HEK293 (cell line): ENCODE measurements at regions not wholly inside any gene's neighbourhood (a gene's known extent, or its start where the extent isn't known, plus 50 kb on each side); places are given as distances from the start of the nearest gene placed in this dataset.

ENCODE experiments used
- CTCF ChIA-PET: fragments of 350-600 bp; formaldehyde crosslinking; extraction: SDS; loops from one replicate; lab custom pipeline; 2021; ENCODE audit warnings: antibody characterized with exemption; lab: Yijun Ruan, JAX
- POLR2A ChIA-PET: fragments of 300-600 bp; formaldehyde crosslinking; extraction: SDS; loops from one replicate; lab custom pipeline; 2020; ENCODE audit warnings: antibody characterized with exemption, inconsistent platforms; lab: Yijun Ruan, JAX
- H3K27ac ChIP-seq: fragments of 200-500 bp; sonication (Bioruptor generic); 2 replicates; pipeline ENCODE4 v1.5.1; 2014; ENCODE audit warnings: low read depth, low read length, control low read depth, inconsistent platforms; ENCODE audit errors: extremely low read depth
- H3K36me3 ChIP-seq, 2 experiments: fragments of 200-500 bp in 1 of 2; sonication (Bioruptor generic) in 1 of 2; 1 replicate in 1 of 2; 2 replicates in 1 of 2; pipeline ENCODE4 v1.5.1; 2014 to 2017; ENCODE audit warnings: inconsistent platforms in 2 of 2, low read length in 2 of 2; ENCODE audit not compliant: control insufficient read depth in 2 of 2, insufficient read depth in 1 of 2
- H3K4me1 ChIP-seq: fragments of 200-500 bp; sonication (Bioruptor generic); 2 replicates; pipeline ENCODE4 v1.5.1; 2014; ENCODE audit warnings: mild to moderate bottlenecking, low read length, inconsistent platforms; ENCODE audit not compliant: control insufficient read depth, insufficient read depth
- H3K4me3 ChIP-seq: 2 replicates; pipeline ENCODE4 v1.5.1; 2011; ENCODE audit warnings: low read depth, mild to moderate bottlenecking, control low read depth, low read length, moderate library complexity
- H3K9me3 ChIP-seq: fragments of 200-500 bp; sonication (Bioruptor generic); 2 replicates; pipeline ENCODE4 v1.5.1; 2014; ENCODE audit warnings: low read depth, low read length, inconsistent platforms; ENCODE audit not compliant: control insufficient read depth, insufficient read depth
- ZBTB21 ChIP-seq: fragments of 450-650 bp; formaldehyde crosslinking; IDR thresholded peaks from 2 replicates; pipeline ENCODE4 v1.5.1; 2017; ENCODE audit warnings: missing biosample characterization, missing genetic modification characterization
- ZBTB7A ChIP-seq: fragments of 450-650 bp; formaldehyde crosslinking; IDR thresholded peaks from 2 replicates; pipeline ENCODE4 v1.5.1; 2016; ENCODE audit warnings: low read depth, missing biosample characterization, missing genetic modification characterization
- ZFP41 ChIP-seq: fragments of 450-650 bp; formaldehyde crosslinking; IDR thresholded peaks from 2 replicates; pipeline ENCODE4 v1.5.1; 2016; ENCODE audit warnings: missing biosample characterization, missing genetic modification characterization, borderline replicate concordance
- ZNF112 ChIP-seq: fragments of 450-650 bp; formaldehyde crosslinking; IDR thresholded peaks from 2 replicates; pipeline ENCODE4 v1.5.0; 2017; ENCODE audit warnings: missing biosample characterization, missing genetic modification characterization
- ZNF155 ChIP-seq: fragments of 450-650 bp; formaldehyde crosslinking; IDR thresholded peaks from 2 replicates; pipeline ENCODE4 v1.5.1; 2016; ENCODE audit warnings: missing biosample characterization, missing genetic modification characterization
- ZNF292 ChIP-seq: fragments of 450-650 bp; formaldehyde crosslinking; IDR thresholded peaks from 2 replicates; pipeline ENCODE4 v1.5.1; 2016; ENCODE audit warnings: low read depth, missing biosample characterization, missing genetic modification characterization, borderline replicate concordance
- ZNF311 ChIP-seq: fragments of 450-650 bp; formaldehyde crosslinking; IDR thresholded peaks from 2 replicates; pipeline ENCODE4 v1.5.1; 2017; ENCODE audit warnings: missing biosample characterization, missing genetic modification characterization, borderline replicate concordance
- ZNF544 ChIP-seq: fragments of 450-650 bp; formaldehyde crosslinking; IDR thresholded peaks from 2 replicates; pipeline ENCODE4 v1.5.0; 2017; ENCODE audit warnings: missing biosample characterization, missing genetic modification characterization
- ZNF600 ChIP-seq: fragments of 450-650 bp; formaldehyde crosslinking; IDR thresholded peaks from 2 replicates; pipeline ENCODE4 v1.5.1; 2016; ENCODE audit warnings: missing biosample characterization, missing genetic modification characterization
- ZNF623 ChIP-seq: fragments of 450-650 bp; formaldehyde crosslinking; IDR thresholded peaks from 2 replicates; pipeline ENCODE4 v1.5.1; 2016; ENCODE audit warnings: missing biosample characterization, missing genetic modification characterization
- ZNF791 ChIP-seq: fragments of 450-650 bp; formaldehyde crosslinking; IDR thresholded peaks from 2 replicates; pipeline ENCODE4 v1.5.1; 2016; ENCODE audit warnings: missing biosample characterization, missing genetic modification characterization
- ZNF830 ChIP-seq: fragments of 450-650 bp; IDR thresholded peaks from 2 replicates; pipeline ENCODE4 v1.5.0; 2018; ENCODE audit warnings: missing biosample characterization, missing genetic modification characterization, low read depth, mild to moderate bottlenecking, moderate library complexity
- ZSCAN23 ChIP-seq: fragments of 450-650 bp; formaldehyde crosslinking; IDR thresholded peaks from 2 replicates; pipeline ENCODE4 v1.5.1; 2016; ENCODE audit warnings: missing biosample characterization, missing genetic modification characterization
- TF ChIP-seq, protein P1 (sequence below): fragments of 450-650 bp; formaldehyde crosslinking; IDR thresholded peaks from 2 replicates; pipeline ENCODE4 v1.5.1; 2016; ENCODE audit warnings: missing biosample characterization, missing genetic modification characterization
- TF ChIP-seq, protein P2 (sequence below): fragments of 450-650 bp; formaldehyde crosslinking; IDR thresholded peaks from 2 replicates; pipeline ENCODE4 v1.5.1; 2016; ENCODE audit warnings: missing biosample characterization, missing genetic modification characterization
- TF ChIP-seq, protein P3 (sequence below): fragments of 450-650 bp; formaldehyde crosslinking; IDR thresholded peaks from 2 replicates; pipeline ENCODE4 v1.5.1; 2016; ENCODE audit warnings: missing biosample characterization, missing genetic modification characterization, low read depth
- TF ChIP-seq, protein P4 (sequence below): fragments of 450-650 bp; formaldehyde crosslinking; IDR thresholded peaks from 2 replicates; pipeline ENCODE4 v1.5.1; 2016; ENCODE audit warnings: missing biosample characterization, missing genetic modification characterization
- TF ChIP-seq, protein P5 (sequence below): fragments of 450-650 bp; formaldehyde crosslinking; IDR thresholded peaks from 2 replicates; pipeline ENCODE4 v1.5.1; 2016; ENCODE audit warnings: missing biosample characterization, missing genetic modification characterization, borderline replicate concordance

DNA sequence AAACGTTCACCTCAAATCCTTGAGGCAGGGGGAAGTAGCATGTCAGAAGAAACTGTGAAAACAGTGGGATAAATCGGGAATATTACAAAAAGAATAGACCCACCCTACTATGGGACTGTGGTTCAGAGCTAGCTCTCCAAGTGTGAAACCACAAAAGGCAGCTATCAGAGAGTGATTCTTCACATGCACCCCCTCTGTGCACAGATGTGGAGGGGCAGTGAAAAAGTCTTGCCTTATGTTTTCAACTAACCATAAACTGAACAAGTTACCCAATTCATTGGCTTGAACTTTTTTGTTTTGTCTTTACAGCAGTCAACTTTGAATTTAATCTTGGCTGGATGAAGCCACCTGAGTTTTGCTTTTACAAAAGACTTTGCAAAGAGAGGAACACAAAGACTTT is 98.8 kb upstream of the NR4A3 start (continued):
- TF ChIP-seq, protein P1, sequence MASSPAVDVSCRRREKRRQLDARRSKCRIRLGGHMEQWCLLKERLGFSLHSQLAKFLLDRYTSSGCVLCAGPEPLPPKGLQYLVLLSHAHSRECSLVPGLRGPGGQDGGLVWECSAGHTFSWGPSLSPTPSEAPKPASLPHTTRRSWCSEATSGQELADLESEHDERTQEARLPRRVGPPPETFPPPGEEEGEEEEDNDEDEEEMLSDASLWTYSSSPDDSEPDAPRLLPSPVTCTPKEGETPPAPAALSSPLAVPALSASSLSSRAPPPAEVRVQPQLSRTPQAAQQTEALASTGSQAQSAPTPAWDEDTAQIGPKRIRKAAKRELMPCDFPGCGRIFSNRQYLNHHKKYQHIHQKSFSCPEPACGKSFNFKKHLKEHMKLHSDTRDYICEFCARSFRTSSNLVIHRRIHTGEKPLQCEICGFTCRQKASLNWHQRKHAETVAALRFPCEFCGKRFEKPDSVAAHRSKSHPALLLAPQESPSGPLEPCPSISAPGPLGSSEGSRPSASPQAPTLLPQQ (tag by site-specific recombination) = no peak
- TF ChIP-seq, all 188 proteins: peak for 0

DNA sequence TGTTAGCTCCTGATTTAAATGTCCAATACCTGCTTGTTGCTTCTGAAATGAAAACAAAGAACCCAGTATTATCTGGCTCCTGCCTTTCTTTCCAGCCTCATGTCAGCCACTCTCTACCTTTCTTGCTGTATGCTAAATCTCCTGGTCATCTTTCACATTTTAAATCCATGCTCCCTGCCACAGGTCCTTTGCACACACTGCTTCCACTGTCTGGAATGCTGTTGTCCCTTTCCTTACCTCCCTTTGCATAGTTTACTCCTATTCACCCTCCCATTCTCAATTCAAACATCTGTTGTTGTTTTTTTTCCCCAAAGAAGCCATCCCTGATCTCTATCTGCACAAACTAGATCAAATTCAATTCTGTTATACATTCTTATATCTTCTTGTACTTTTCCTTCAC is 97.0 kb upstream of the NR4A3 start:
- H3K36me3 ChIP-seq = no peaks in the 10 kb centered on the region
- no peak overlapping the region for H3K27ac ChIP-seq
- CTCF ChIA-PET = no interaction called here
- POLR2A ChIA-PET = no interaction called here
- TF ChIP-seq ZNF623 (peak; percentile 53; the same call in 1 of the 2 replicates), ZFP41 (no peak)
- no peaks in the 10 kb centered on the region for H3K4me1 ChIP-seq
- H3K9me3 ChIP-seq = no peaks in the 10 kb centered on the region
- no peak overlapping the region for H3K4me3 ChIP-seq

DNA sequence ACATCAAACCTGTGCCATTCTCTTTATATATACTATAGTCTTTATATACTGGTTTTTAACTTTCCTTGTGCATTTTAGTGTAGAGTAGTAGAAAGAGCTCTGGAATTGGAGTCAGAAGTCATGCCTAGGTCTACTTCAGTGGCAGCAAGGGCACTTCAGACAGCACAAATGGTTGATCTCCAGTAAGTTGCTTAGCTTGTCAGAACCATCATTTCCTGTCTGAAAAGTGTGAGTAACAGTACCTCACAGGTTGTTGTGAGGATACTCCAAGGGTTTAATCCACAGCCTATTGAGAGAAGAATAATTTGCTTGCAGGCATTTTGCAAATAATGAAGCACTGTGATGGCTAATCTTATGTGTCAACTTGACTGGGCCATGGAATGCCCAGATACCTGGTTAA is 95.8 kb upstream of the NR4A3 start:
- POLR2A ChIA-PET = no interaction called here
- Histone ChIP-seq H3K9me3 (no peaks in the 10 kb centered on the region), H3K36me3 (no peaks in the 10 kb centered on the region), H3K4me3 (no peak overlapping the region), H3K27ac (no peak overlapping the region), H3K4me1 (no peaks in the 10 kb centered on the region)
- CTCF ChIA-PET = no interaction called here
- TF ChIP-seq, protein P2, sequence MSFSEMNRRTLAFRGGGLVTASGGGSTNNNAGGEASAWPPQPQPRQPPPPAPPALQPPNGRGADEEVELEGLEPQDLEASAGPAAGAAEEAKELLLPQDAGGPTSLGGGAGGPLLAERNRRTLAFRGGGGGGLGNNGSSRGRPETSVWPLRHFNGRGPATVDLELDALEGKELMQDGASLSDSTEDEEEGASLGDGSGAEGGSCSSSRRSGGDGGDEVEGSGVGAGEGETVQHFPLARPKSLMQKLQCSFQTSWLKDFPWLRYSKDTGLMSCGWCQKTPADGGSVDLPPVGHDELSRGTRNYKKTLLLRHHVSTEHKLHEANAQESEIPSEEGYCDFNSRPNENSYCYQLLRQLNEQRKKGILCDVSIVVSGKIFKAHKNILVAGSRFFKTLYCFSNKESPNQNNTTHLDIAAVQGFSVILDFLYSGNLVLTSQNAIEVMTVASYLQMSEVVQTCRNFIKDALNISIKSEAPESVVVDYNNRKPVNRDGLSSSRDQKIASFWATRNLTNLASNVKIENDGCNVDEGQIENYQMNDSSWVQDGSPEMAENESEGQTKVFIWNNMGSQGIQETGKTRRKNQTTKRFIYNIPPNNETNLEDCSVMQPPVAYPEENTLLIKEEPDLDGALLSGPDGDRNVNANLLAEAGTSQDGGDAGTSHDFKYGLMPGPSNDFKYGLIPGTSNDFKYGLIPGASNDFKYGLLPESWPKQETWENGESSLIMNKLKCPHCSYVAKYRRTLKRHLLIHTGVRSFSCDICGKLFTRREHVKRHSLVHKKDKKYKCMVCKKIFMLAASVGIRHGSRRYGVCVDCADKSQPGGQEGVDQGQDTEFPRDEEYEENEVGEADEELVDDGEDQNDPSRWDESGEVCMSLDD (tag by site-specific recombination) = no peak
- no peak for TF ChIP-seq ZBTB7A (tag by site-specific recombination)
- no peak for TF ChIP-seq ZNF791
- TF ChIP-seq ZNF292 = no peak
- no peak for TF ChIP-seq ZFP41
- TF ChIP-seq ZNF112 = no peak
- no peak for TF ChIP-seq ZNF830 (tag by site-specific recombination)
- TF ChIP-seq ZNF544 = no peak
- no peak for TF ChIP-seq ZBTB21 (tag by site-specific recombination)
- TF ChIP-seq ZSCAN23 = no peak
- no peak for TF ChIP-seq ZNF600 (tag by site-specific recombination)
- TF ChIP-seq ZNF155 (tag by site-specific recombination) = no peak

DNA sequence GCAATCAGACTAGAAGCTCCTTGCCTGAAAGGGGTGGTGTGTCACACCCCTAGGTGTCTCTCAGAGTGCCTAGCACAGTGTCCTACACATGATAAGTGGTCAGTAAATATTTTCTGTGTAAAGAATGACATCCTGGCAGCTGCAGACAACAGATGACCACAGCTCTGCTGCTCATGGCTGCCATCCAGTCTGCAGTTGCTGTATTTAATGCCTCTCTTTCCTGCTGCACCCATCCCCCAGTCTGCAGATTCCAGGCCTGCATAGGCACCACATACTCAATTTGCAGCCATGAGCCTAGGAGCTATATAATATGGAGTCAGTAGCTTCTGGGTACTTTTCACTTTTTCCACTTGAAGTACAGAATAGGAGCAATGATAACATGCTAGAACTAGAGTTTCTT is 94.9 kb upstream of the NR4A3 start:
- CTCF ChIA-PET = no interaction called here
- Histone ChIP-seq H3K4me1 (no peaks in the 10 kb centered on the region), H3K27ac (no peak overlapping the region), H3K9me3 (no peaks in the 10 kb centered on the region), H3K36me3 (no peaks in the 10 kb centered on the region), H3K4me3 (no peak overlapping the region)
- POLR2A ChIA-PET = no interaction called here
- TF ChIP-seq, protein P3, sequence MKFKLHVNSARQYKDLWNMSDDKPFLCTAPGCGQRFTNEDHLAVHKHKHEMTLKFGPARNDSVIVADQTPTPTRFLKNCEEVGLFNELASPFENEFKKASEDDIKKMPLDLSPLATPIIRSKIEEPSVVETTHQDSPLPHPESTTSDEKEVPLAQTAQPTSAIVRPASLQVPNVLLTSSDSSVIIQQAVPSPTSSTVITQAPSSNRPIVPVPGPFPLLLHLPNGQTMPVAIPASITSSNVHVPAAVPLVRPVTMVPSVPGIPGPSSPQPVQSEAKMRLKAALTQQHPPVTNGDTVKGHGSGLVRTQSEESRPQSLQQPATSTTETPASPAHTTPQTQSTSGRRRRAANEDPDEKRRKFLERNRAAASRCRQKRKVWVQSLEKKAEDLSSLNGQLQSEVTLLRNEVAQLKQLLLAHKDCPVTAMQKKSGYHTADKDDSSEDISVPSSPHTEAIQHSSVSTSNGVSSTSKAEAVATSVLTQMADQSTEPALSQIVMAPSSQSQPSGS (tag by site-specific recombination) = no peak
- TF ChIP-seq, protein P4, sequence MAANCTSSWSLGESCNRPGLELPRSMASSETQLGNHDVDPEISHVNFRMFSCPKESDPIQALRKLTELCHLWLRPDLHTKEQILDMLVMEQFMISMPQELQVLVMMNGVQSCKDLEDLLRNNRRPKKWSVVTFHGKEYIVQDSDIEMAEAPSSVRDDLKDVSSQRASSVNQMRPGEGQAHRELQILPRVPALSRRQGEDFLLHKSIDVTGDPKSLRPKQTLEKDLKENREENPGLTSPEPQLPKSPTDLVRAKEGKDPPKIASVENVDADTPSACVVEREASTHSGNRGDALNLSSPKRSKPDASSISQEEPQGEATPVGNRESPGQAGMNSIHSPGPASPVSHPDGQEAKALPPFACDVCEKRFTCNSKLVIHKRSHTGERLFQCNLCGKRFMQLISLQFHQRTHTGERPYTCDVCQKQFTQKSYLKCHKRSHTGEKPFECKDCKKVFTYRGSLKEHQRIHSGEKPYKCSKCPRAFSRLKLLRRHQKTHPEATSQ (tag by site-specific recombination) = no peak
- TF ChIP-seq, protein P5, sequence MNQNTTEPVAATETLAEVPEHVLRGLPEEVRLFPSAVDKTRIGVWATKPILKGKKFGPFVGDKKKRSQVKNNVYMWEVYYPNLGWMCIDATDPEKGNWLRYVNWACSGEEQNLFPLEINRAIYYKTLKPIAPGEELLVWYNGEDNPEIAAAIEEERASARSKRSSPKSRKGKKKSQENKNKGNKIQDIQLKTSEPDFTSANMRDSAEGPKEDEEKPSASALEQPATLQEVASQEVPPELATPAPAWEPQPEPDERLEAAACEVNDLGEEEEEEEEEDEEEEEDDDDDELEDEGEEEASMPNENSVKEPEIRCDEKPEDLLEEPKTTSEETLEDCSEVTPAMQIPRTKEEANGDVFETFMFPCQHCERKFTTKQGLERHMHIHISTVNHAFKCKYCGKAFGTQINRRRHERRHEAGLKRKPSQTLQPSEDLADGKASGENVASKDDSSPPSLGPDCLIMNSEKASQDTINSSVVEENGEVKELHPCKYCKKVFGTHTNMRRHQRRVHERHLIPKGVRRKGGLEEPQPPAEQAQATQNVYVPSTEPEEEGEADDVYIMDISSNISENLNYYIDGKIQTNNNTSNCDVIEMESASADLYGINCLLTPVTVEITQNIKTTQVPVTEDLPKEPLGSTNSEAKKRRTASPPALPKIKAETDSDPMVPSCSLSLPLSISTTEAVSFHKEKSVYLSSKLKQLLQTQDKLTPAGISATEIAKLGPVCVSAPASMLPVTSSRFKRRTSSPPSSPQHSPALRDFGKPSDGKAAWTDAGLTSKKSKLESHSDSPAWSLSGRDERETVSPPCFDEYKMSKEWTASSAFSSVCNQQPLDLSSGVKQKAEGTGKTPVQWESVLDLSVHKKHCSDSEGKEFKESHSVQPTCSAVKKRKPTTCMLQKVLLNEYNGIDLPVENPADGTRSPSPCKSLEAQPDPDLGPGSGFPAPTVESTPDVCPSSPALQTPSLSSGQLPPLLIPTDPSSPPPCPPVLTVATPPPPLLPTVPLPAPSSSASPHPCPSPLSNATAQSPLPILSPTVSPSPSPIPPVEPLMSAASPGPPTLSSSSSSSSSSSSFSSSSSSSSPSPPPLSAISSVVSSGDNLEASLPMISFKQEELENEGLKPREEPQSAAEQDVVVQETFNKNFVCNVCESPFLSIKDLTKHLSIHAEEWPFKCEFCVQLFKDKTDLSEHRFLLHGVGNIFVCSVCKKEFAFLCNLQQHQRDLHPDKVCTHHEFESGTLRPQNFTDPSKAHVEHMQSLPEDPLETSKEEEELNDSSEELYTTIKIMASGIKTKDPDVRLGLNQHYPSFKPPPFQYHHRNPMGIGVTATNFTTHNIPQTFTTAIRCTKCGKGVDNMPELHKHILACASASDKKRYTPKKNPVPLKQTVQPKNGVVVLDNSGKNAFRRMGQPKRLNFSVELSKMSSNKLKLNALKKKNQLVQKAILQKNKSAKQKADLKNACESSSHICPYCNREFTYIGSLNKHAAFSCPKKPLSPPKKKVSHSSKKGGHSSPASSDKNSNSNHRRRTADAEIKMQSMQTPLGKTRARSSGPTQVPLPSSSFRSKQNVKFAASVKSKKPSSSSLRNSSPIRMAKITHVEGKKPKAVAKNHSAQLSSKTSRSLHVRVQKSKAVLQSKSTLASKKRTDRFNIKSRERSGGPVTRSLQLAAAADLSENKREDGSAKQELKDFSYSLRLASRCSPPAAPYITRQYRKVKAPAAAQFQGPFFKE (tag by site-specific recombination) = no peak
- TF ChIP-seq ZNF311 = no peak
